ENCODE measurements at regions not wholly inside any gene's neighbourhood (a gene's known extent, or its start where the extent isn't known, plus 50 kb on each side); places are given as distances from the start of the nearest gene placed in this dataset.

DNA sequence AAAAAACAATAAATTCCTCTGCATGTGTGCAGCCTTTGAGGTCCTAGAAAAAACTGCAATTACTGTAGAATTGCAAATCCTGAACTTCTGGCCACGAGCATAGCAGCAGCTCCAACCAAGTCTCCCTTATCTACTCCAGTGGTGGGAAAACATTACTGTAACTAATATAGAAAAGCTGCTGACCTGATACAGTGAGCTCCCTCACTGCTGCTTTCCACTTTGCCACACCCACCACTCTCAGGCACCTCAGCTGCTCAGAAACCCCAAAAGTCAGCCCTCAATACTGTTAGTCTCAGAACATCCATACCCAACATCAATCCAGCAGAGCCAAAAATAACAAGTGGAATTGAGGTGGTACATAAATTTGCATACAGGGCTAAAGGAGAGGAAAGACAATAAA, 192.5 kb downstream of the POU4F1 start:
- TF ChIP-seq, protein P1, sequence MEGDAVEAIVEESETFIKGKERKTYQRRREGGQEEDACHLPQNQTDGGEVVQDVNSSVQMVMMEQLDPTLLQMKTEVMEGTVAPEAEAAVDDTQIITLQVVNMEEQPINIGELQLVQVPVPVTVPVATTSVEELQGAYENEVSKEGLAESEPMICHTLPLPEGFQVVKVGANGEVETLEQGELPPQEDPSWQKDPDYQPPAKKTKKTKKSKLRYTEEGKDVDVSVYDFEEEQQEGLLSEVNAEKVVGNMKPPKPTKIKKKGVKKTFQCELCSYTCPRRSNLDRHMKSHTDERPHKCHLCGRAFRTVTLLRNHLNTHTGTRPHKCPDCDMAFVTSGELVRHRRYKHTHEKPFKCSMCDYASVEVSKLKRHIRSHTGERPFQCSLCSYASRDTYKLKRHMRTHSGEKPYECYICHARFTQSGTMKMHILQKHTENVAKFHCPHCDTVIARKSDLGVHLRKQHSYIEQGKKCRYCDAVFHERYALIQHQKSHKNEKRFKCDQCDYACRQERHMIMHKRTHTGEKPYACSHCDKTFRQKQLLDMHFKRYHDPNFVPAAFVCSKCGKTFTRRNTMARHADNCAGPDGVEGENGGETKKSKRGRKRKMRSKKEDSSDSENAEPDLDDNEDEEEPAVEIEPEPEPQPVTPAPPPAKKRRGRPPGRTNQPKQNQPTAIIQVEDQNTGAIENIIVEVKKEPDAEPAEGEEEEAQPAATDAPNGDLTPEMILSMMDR (IDR thresholded peaks at IDR 0.05) = no peak
- no peak for TF ChIP-seq POLR2A (IDR thresholded peaks at IDR 0.05)

Data from body of pancreas (tissue), 4 donors.